Muscle of leg (tissue), 3 donors: ENCODE measurements at regions not wholly inside any gene's neighbourhood (a gene's known extent, or its start where the extent isn't known, plus 50 kb on each side); places are given as distances from the start of the nearest gene placed in this dataset.
"Not testable (repeated sequence)": the region's sequence is repeated elsewhere in the genome, so short reads cannot be mapped to it uniquely, and the experiment has no call there.

ENCODE experiments used
- DNase-seq: peaks from one replicate; pipeline ENCODE4 v3.0.0; 2013
- H3K27ac ChIP-seq: one replicate; pipeline ENCODE4 v1.5.1; 2013; ENCODE audit warnings: mild to moderate bottlenecking, low read length, control low read depth
- H3K27me3 ChIP-seq: one replicate; pipeline ENCODE4 v1.6.1; 2013; ENCODE audit warnings: low read length; ENCODE audit not compliant: control insufficient read depth, insufficient read depth
- H3K36me3 ChIP-seq: one replicate; pipeline ENCODE4 v1.6.1; 2013; ENCODE audit warnings: low read length; ENCODE audit not compliant: control insufficient read depth, insufficient read depth
- H3K4me1 ChIP-seq: one replicate; pipeline ENCODE4 v1.6.1; 2013; ENCODE audit warnings: low read length; ENCODE audit not compliant: control insufficient read depth, insufficient read depth
- H3K4me3 ChIP-seq: one replicate; pipeline ENCODE4 v1.5.1; 2013; ENCODE audit warnings: low read length, control low read depth
- H3K9me3 ChIP-seq: replicated peaks from 2 replicates; pipeline ENCODE4 v1.6.1; 2013; ENCODE audit warnings: low read depth, low read length; ENCODE audit not compliant: control insufficient read depth
- WGBS: methylation state at CpG from one replicate; pipeline ENCODE4 v1.1.5; 2013; ENCODE audit warnings: missing lambda C conversion rate; ENCODE audit not compliant: insufficient coverage; 5-methylcytosine and 5-hydroxymethylcytosine counted together

- Histone ChIP-seq H3K36me3 (no peaks in the 10 kb centered on the region), H3K9me3 (peaks cover 4% of the 10 kb centered on the region), H3K27ac (no peak overlapping the region), H3K4me1 (no peaks in the 10 kb centered on the region), H3K4me3 (no peak overlapping the region), H3K27me3 (no peaks in the 10 kb centered on the region)
- 64% methylated on average over 3 of the region's 5 CpGs for WGBS
- no peak for DNase-seq
Measured at GRCh38 chr16:31810863-31811262, 62.7 kb upstream of the ZNF267 start.

- H3K4me3 ChIP-seq, H3K27me3 ChIP-seq, H3K36me3 ChIP-seq, DNase-seq, H3K27ac ChIP-seq, H3K4me1 ChIP-seq, H3K9me3 ChIP-seq: not testable (repeated sequence)
- WGBS: no CpG with 5 or more reads among the region's 6 CpGs
Measured at GRCh38 chr16:31816141-31816540, 57.5 kb upstream of the ZNF267 start.

GRCh38 chr16:31819386-31819785 is 54.2 kb upstream of the ZNF267 start:
- DNase-seq: no peak
- no peaks in the 10 kb centered on the region for H3K27me3 ChIP-seq
- H3K36me3 ChIP-seq: no peaks in the 10 kb centered on the region
- no peak overlapping the region for H3K4me3 ChIP-seq
- peaks cover 5% of the 10 kb centered on the region for H3K9me3 ChIP-seq
- WGBS: 22% methylated on average over 38 of the region's 38 CpGs
- H3K4me1 ChIP-seq: no peaks in the 10 kb centered on the region
- H3K27ac ChIP-seq: no peak overlapping the region

DNA sequence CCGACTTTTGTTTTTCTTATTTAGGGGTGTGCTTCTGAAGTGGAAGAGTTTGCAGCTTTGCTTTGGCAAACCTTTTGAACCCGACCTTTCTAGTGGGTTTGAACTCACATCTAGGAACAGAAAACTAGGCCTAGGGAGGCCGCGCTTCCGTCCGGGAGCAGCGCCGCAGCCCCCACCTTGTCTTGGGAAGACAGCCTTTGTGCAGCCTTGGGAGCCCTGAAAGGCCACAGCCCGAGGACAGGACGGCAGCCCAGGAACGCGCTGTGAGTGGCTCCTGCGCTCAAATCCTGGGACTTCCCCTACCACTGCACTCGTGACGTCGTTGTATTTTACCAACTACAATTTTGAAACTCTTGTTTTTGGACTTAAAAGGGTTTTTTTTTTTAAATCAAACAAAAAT is 53.7 kb upstream of the ZNF267 start:
- Histone ChIP-seq H3K27me3 (no peaks in the 10 kb centered on the region), H3K27ac (no peak overlapping the region), H3K4me3 (no peak overlapping the region), H3K36me3 (no peaks in the 10 kb centered on the region), H3K4me1 (no peaks in the 10 kb centered on the region), H3K9me3 (peaks cover 5% of the 10 kb centered on the region)
- 66% methylated on average over 7 of the region's 16 CpGs for WGBS
- DNase-seq: no peak
